Amniotic stem cell (primary cell): ENCODE measurements at regions not wholly inside any gene's neighbourhood (a gene's known extent, or its start where the extent isn't known, plus 50 kb on each side); places are given as distances from the start of the nearest gene placed in this dataset.

ENCODE experiments used
- DNase-seq: peaks from one replicate; lab custom pipeline; 2025; lab: John Stamatoyannopoulos, UW

GRCh38 chr6:149182262-149182661 is 135.2 kb upstream of the TAB2 start:
- no peak for DNase-seq

- no peak for DNase-seq
Measured at GRCh38 chr6:149184523-149184922, 133.0 kb upstream of the TAB2 start.

DNA sequence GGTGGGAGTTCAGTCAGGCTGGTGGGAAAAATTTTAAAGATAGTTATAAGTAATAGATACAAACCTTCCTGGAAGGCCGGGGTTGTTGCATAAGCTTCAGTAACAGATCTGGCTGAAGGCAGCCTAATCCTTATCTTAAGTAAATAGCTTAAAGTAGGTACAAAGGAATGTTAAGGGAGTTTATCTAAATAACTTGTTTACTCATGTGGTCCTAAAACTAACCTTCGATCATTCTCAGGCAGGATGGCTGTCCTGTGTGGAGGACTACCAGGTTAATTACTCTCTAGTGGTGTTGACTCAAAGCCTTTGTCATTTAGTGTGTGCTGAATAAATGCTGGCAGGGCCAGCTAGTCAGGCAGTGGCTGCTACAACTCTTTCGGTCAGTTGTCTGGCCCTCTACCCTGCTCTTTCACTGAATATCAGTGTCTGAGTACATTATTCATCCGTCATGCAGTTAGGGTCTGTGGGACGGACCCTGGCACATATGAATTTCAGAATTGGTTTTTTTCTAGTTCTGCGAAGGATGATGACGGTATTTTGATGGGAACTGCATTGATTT is 131.6 kb upstream of the TAB2 start:
- DNase-seq, result no peak

GRCh38 chr6:149186873-149187272 is 130.6 kb upstream of the TAB2 start:
- DNase-seq, result no peak

DNA sequence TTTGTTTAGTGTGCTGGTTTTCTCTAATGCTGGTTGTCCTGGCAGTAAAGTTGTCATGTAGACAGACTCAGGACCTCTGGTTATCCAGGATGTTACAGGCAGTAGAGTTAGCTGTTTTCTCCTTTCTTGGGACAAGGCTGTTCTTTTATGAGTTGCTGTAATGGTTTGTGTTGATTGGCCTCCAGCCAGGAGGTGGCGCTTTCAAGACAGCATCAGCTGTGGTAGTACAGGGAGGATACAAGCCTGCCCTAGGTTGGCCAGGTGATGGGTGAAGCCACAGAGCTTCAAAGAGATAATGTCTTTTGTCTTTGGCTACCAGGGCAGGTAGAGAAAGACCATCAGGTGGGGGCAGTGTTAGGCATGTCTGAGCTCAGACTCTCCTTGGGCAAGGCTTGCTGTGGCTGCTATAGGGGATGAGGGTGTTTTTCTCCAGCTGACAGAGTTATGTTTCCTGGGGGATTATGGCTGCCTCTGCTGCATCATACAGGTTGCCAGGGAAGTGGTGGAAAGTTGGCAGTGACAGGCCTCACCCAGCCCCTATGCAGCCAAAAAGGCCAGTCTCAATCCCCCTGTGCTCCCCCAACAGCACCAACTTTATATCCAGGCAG is 127.2 kb upstream of the TAB2 start:
- DNase-seq, result no peak

DNA sequence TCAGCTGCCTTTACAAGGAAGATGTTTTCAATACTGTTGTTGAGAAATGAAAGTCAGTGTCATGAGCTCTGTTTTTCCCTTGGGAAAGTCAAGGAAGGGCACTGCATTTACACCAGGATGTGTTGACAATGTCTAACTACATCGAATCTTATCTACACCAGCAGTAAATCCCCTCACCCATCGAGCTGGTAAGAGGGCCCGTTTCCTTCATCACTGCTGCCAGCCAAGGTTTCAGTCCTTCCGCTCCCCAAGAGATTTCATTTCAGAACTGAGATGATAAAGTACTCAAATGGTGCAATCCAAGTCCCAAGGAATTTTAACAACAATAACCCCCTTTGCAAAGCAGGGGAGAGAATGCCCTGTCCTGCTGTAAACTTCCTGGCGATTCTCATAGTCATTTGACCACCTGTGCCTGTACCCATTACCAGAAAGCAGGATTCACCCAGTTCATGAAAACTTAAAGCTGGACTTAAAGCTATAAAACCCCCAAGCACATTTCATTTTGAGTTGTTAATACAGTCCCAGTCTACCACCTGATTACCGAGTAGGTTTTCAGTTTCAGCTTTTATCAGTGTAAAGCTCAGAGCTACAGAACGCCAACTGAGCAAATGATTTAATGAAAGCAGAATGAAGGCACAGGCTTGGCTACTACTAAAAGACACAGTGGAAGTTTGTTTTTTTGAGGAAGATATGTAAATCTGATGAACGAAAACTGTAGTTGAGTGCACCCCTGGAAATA is 122.5 kb upstream of the TAB2 start:
- DNase-seq, result no peak

GRCh38 chr6:149196091-149196490 is 121.4 kb upstream of the TAB2 start:
- DNase-seq, result no peak

- no peak for DNase-seq
Measured at GRCh38 chr6:149197482-149197881, 120.0 kb upstream of the TAB2 start.

DNA sequence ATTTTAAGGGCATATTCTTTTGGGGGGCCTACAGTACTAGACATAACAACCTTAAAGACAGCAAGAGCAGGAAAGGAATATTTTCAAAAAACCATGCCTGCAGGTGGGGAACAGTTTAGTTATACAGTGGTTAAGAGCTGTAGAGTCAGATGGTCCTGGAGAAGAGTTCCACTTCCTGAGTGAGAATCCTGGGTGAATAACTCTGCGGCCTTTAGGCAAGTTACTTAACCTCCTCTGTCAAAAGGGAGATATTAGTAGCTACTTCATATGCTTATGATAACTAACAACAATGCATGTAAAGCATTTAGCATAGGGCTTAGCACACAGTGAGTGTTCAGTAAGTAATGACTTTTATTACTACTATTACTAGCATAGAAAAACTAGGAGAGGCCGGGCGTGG is 119.2 kb upstream of the TAB2 start:
- DNase-seq, result no peak

DNA sequence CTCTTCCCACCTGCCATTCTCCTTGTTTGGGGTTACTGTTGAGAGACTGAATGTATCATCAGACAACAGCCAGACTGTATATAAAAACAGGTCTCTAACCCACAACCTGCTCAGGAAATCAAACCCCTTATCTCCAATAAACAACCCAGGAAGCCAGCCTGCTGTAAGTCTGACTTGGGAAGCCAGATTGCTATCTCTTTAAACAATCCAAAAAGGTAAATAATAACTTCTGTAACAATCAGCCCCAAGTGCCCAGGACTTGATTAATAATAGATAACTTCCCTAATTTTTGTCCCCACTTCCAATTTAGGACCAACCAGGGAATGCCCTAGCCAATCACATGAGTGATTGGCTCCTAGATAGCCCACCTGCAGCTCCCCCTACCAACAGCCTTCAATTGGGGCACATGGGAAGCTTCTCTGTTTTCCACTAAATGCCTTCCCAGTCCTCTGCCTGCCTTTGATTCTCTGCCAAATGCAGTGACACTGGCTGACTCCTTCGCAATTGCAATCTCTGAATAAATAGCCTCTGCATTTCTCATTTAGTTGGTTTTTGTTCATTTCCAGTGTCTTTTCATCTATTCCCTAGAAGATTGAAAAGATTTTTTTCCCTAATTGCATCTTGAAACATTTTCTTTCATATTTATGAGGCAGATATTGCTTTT is 117.1 kb upstream of the TAB2 start:
- no peak for DNase-seq

- no peak for DNase-seq
Measured at GRCh38 chr6:149201068-149201655, 116.3 kb upstream of the TAB2 start.

DNA sequence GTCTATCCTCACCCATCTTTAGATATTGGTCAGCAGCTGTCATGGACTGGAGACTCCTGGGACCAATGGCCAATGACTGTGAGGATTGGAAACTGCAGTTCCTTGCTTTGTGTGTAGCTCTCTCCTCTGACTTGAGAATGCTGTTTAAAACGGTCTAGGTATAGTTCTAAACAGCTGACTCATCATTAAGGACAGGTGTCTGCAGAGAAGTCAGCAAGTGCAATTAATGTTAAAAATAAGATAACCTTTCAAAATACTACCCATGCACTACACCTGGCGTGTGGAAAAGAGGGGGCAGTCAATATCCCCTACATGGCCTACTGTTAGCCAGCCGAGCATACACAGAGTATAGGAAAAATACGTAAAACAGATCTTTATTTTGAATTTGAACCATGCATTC is 115.4 kb upstream of the TAB2 start:
- DNase-seq, result no peak

DNA sequence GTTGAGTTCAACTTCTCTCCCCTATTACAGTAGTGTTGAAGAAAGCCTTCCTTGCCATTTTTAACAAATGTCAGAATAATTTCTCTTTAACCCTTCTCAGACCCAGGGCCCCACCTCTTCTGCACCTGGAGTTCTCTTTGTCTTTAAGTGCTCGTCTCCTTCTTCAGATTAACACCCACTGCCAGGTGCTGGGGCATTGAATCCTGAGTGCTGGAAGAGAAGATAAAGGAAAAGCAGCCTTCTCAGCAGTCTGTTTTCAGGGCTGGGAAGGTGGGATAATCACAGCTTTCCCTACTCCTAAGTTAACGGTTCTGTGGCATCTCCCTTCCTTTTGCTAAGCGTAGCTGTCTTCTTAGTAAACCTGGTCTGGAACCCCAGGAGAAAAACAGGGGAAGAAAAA is 114.6 kb upstream of the TAB2 start:
- DNase-seq, result no peak

DNA sequence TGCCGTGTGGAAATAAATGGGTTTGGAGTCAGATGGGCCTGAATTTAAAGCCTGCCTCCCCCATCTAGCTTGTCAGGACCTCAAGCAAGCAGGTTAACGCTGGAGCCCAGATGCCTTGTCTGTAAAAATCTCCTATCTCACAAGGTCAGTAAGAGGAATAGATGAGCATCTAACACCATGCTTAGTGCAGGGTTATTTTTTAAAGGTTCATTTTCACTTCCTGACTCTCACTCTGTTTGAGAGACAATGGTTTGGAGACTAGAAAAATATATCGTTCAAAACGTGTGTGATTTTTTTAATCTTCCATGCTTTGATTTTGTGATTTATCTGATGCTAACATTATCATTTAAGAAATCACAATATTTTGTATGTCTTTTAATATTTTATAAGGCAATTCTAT is 114.0 kb upstream of the TAB2 start:
- no peak for DNase-seq

- DNase-seq, result no peak
Measured at GRCh38 chr6:149208134-149208601, 109.3 kb upstream of the TAB2 start.

DNA sequence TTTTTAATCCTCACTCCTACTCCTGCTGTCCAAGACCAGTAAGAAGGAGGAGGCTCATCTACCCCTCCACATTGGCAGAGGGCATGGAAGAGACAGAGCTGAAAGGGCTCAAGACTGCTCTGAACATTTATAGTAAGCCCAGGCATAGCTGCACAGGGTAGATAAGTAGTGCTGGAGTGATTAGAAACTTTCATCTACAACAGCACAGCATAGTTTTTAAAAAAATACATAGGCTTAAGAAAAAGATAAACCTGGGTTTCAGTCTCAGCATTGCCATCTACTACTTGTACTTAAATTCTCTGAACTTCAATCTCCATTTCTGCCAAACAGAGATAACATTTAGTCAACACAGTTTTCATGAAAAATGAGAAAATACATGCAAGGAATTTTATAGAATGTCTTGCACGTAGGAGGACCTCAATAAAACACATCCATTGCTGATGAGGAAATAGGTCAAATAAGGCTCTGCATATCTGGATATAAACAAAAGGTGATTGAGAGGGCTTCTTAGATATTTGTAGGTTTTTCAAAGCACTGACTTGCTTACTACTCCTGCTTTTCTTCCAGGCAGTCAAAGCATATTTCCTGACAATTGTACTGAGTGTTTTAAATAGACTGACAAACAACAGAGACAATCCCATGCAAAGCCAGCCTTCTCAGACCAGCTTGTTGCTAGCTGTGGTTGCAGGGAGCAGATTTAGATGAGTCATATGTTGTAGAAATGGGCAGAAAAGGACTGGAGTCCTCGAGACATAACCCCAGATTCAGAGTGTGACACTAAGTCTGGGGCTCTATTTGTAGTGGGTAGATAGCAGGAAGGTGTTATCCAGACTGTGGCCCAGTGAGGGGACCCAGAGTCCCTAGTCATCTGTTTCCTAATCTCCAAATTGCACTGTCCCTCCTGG is 107.4 kb upstream of the TAB2 start:
- DNase-seq, result no peak

DNA sequence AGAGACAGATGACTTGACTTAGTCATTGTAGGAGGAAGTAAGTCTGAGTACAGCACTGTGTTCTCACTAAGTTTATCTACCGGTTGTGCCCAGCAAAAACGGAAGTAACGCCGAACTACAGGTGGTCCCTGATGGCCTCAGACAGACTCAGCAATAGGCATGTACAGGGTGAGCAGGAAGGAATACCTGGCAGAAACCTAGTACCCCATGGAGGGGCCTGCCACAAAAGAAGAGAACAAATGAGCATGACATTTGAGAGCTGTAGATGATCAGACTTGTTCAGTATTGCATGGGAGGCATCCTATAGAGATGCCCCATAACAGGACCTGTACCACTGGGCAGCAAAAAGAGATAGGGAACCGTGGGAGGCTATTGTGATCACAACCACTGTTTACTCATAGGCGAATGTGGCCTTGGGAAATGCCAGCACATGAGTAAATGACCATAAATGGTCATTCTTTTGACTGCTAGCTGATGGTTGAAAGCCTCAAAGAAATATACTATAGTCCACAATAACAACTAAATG is 106.4 kb upstream of the TAB2 start:
- DNase-seq, result no peak

DNA sequence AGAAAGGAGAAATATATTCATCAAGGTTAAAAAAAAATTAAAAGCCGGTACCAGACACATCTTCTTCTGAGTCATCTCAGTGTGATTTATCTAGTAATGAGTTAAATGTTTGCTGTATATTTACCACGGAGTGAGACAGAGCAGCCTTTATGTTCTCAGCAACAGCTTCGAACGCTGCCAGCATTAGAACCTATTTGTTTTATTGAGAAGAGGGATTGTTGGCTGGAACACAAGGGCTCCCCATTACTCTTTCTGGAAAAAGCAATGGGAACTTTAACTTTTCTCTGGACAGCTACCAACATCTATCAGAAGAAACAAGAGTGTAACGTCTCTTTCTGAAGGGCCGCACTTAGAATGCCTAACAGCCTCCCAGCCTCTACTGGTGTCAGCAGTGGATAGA is 105.3 kb upstream of the TAB2 start:
- DNase-seq, result no peak

GRCh38 chr6:149212892-149213801 is 104.4 kb upstream of the TAB2 start:
- DNase-seq, result no peak

DNA sequence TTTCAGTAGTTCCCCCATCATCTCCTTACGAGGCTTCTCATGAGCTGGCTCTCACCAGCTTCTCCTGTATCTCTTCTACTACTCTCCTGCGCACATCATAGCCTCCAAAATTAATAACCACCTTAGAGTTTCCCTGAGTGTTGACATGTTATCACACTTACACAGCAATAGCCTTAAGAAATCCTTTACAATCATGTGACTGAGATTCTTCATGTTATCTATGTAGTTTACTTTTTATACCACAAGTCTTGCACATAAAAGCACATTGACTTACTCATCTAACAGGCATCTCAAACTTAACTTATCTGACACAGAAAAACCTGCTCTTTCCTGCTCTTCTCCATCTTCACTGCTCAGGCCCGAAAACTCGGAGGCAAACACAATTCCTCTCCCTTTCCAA is 103.7 kb upstream of the TAB2 start:
- no peak for DNase-seq
